ENCODE measurements at regions not wholly inside any gene's neighbourhood (a gene's known extent, or its start where the extent isn't known, plus 50 kb on each side); places are given as distances from the start of the nearest gene placed in this dataset.
"Not testable (repeated sequence)": the region's sequence is repeated elsewhere in the genome, so short reads cannot be mapped to it uniquely, and the experiment has no call there.

- TF ChIP-seq CTCF (IDR thresholded peaks at IDR 0.05; ENCODE audit: low read depth, low read length): no peak
- no peak overlapping the region for H3K4me3 ChIP-seq (ENCODE audit: low read depth, low read length)
Measured at GRCh38 chr11:13209379-13209778, 68.2 kb upstream of the BMAL1 start.

- no peak overlapping the region for H3K4me3 ChIP-seq (ENCODE audit: low read depth, low read length)
- TF ChIP-seq CTCF (IDR thresholded peaks at IDR 0.05; ENCODE audit: low read depth, low read length): peak; percentile 49; the same call in 1 of the 2 replicates
Measured at GRCh38 chr11:13210424-13210823, 67.2 kb upstream of the BMAL1 start.

- no peak overlapping the region for H3K4me3 ChIP-seq (ENCODE audit: low read depth, low read length)
- TF ChIP-seq CTCF (IDR thresholded peaks at IDR 0.05; ENCODE audit: low read depth, low read length): no peak
Measured at GRCh38 chr11:13214276-13214675, 63.3 kb upstream of the BMAL1 start.

- TF ChIP-seq CTCF (IDR thresholded peaks at IDR 0.05; ENCODE audit: low read depth, low read length): no peak
- no peak overlapping the region for H3K4me3 ChIP-seq (ENCODE audit: low read depth, low read length)
Measured at GRCh38 chr11:13215149-13215548, 62.4 kb upstream of the BMAL1 start.

GRCh38 chr11:13216019-13216710, 61.4 kb upstream of the BMAL1 start:
- peak overlapping the region; percentile 28 for H3K4me3 ChIP-seq (ENCODE audit: low read depth, low read length)
- no peak for TF ChIP-seq CTCF (IDR thresholded peaks at IDR 0.05; ENCODE audit: low read depth, low read length)

GRCh38 chr11:13216711-13217075, 60.9 kb upstream of the BMAL1 start:
- TF ChIP-seq CTCF (IDR thresholded peaks at IDR 0.05; ENCODE audit: low read depth, low read length): no peak
- H3K4me3 ChIP-seq (ENCODE audit: low read depth, low read length): no peak overlapping the region

- not testable (repeated sequence) for H3K4me3 ChIP-seq (ENCODE audit: low read depth, low read length)
Measured at GRCh38 chr11:13218685-13219084, 58.9 kb upstream of the BMAL1 start.

GRCh38 chr11:13220148-13220547, 57.4 kb upstream of the BMAL1 start:
- no peak for TF ChIP-seq CTCF (IDR thresholded peaks at IDR 0.05; ENCODE audit: low read depth, low read length)
- no peak overlapping the region for H3K4me3 ChIP-seq (ENCODE audit: low read depth, low read length)

Data from WI38 (cell line).